NCI-H446 treated with DMSO at 0.1 percent for 48 hours (cell line): ENCODE measurements at regions not wholly inside any gene's neighbourhood (a gene's known extent, or its start where the extent isn't known, plus 50 kb on each side); places are given as distances from the start of the nearest gene placed in this dataset.
"Not testable (repeated sequence)": the region's sequence is repeated elsewhere in the genome, so short reads cannot be mapped to it uniquely, and the experiment has no call there.

ENCODE experiments used
- DNase-seq: peaks from one replicate; lab custom pipeline; 2025; lab: John Stamatoyannopoulos, UW

- DNase-seq = no peak
These were observed 68.1 kb upstream of the CEP85L start for GRCh38 chr6:118719351-118720124.

GRCh38 chr6:118718903-118719302 is 67.5 kb upstream of the CEP85L start:
- DNase-seq = no peak

- no peak for DNase-seq
These were observed 66.9 kb upstream of the CEP85L start for GRCh38 chr6:118718297-118718696.

- DNase-seq = no peak
These were observed 65.7 kb upstream of the CEP85L start for GRCh38 chr6:118717106-118717505.

GRCh38 chr6:118715907-118716306 is 64.5 kb upstream of the CEP85L start:
- DNase-seq = not testable (repeated sequence)

GRCh38 chr6:118715376-118715775 is 64.0 kb upstream of the CEP85L start:
- DNase-seq = no peak

- no peak for DNase-seq
These were observed 63.4 kb upstream of the CEP85L start for GRCh38 chr6:118714756-118715155.

- no peak for DNase-seq
These were observed 61.6 kb upstream of the CEP85L start for GRCh38 chr6:118712969-118713368.

GRCh38 chr6:118710616-118711015 is 59.2 kb upstream of the CEP85L start:
- DNase-seq = no peak

- no peak for DNase-seq
These were observed 58.5 kb upstream of the CEP85L start for GRCh38 chr6:118709859-118710350.

GRCh38 chr6:118708744-118709143 is 57.4 kb upstream of the CEP85L start:
- no peak for DNase-seq

- DNase-seq = no peak
These were observed 56.7 kb upstream of the CEP85L start for GRCh38 chr6:118708055-118708454.

GRCh38 chr6:118706702-118707101 is 55.3 kb upstream of the CEP85L start:
- no peak for DNase-seq

GRCh38 chr6:118705544-118706491 is 54.4 kb upstream of the CEP85L start:
- DNase-seq = no peak

GRCh38 chr6:118704915-118705314 is 53.5 kb upstream of the CEP85L start:
- no peak for DNase-seq

- DNase-seq = not testable (repeated sequence)
These were observed 49.9 kb upstream of the CEP85L start for GRCh38 chr6:118701260-118701659.
